Liver (tissue), 3 donors: ENCODE measurements at regions not wholly inside any gene's neighbourhood (a gene's known extent, or its start where the extent isn't known, plus 50 kb on each side); places are given as distances from the start of the nearest gene placed in this dataset.

Experiments used
- ATF3 ChIP-seq: IDR thresholded peaks from 2 replicates; pipeline ENCODE4 v1.6.1; 2016; ENCODE audit warnings: antibody characterized with exemption
- CTCF ChIP-seq: fragments of 150-350 bp; IDR thresholded peaks from 2 replicates; pipeline ENCODE4 v1.5.1; 2017; ENCODE audit warnings: improper control_type of control experiment, low read depth, low read length; ENCODE audit not compliant: missing input control
- GABPA ChIP-seq, 2 donors: IDR thresholded peaks in 1 of 2; conservative IDR thresholded peaks in 1 of 2; 2 replicates each; pipeline ENCODE4 v1.6.1; 2016; ENCODE audit warnings: antibody characterized with exemption in 2 of 2, mild to moderate bottlenecking in 1 of 2, moderate library complexity in 1 of 2
- HNF4A ChIP-seq, 2 donors: conservative IDR thresholded peaks; 2 replicates each; pipeline ENCODE4 v1.6.1; 2016; ENCODE audit warnings: antibody characterized with exemption in 2 of 2, mild to moderate bottlenecking in 2 of 2
- HNF4G ChIP-seq: IDR thresholded peaks from 2 replicates; pipeline ENCODE4 v1.6.1; 2016; ENCODE audit warnings: antibody characterized with exemption
- JUND ChIP-seq, 2 donors: IDR thresholded peaks; 2 replicates each; pipeline ENCODE4 v1.6.1; 2016; ENCODE audit warnings: antibody characterized with exemption in 2 of 2
- MAX ChIP-seq: IDR thresholded peaks from 2 replicates; pipeline ENCODE4 v1.6.1; 2016; ENCODE audit warnings: antibody characterized with exemption
- RAD21 ChIP-seq, 2 donors: IDR thresholded peaks; 2 replicates each; pipeline ENCODE4 v1.6.1; 2016; ENCODE audit warnings: antibody characterized with exemption in 2 of 2, mild to moderate bottlenecking in 2 of 2
- REST ChIP-seq: IDR thresholded peaks from 2 replicates; pipeline ENCODE4 v1.6.1; 2016; ENCODE audit warnings: antibody characterized with exemption, mild to moderate bottlenecking
- SP1 ChIP-seq: IDR thresholded peaks from 2 replicates; pipeline ENCODE4 v1.6.1; 2018; ENCODE audit warnings: antibody characterized with exemption, mild to moderate bottlenecking
- TAF1 ChIP-seq: conservative IDR thresholded peaks from 2 replicates; pipeline ENCODE4 v1.6.1; 2016; ENCODE audit warnings: antibody characterized with exemption, mild to moderate bottlenecking
- YY1 ChIP-seq: IDR thresholded peaks from 2 replicates; pipeline ENCODE4 v1.6.1; 2016; ENCODE audit warnings: antibody characterized with exemption, mild to moderate bottlenecking
- ZBTB33 ChIP-seq: IDR thresholded peaks from 2 replicates; pipeline ENCODE4 v1.6.1; 2016; ENCODE audit warnings: antibody characterized with exemption
- donor health status: healthy.
- donor health status: healthy.

DNA sequence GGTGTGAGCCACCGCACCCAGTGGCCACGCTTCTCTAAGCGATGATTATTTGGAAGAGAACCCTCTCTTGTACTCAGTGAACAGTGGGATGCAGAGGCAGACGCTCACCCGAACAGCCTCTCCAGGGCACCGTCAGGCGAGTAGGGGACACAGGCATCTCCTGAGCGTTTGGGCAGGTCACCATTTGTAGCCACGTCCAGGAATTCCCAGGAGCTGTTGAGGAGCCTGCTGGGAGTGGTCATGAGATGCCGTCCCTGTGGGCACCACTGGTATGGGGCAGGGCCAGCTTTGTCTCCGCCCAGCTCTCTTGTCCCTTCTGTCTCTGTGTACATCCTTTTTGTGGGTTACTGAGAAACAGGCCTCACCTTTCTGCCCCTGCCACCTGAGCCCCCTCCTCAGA, 81.3 kb upstream of the ZNF469 start:
- TF ChIP-seq JUND (IDR thresholded peaks at IDR 0.05) (no peak), CTCF (no peak), YY1 (no peak), HNF4G (no peak), GABPA (IDR thresholded peaks at IDR 0.05 in 1 of 2, conservative IDR thresholded peaks at IDR 0.05 in 1 of 2) (no peak), TAF1 (no peak), MAX (no peak), REST (no peak), HNF4A (conservative IDR thresholded peaks at IDR 0.05) (no peak), ATF3 (no peak), ZBTB33 (no peak), RAD21 (IDR thresholded peaks at IDR 0.05) (no peak), SP1 (no peak)
